A673 (cell line): ENCODE measurements at regions not wholly inside any gene's neighbourhood (a gene's known extent, or its start where the extent isn't known, plus 50 kb on each side); places are given as distances from the start of the nearest gene placed in this dataset.

Experiments
- BruUV-seq: library from RNA; stranded (reverse); fragments of 400-500 nt; replicated peaks from 2 replicates; lab custom pipeline; 2021; lab: Mats Ljungman, UMichigan
- CTCF ChIA-PET: fragments of 300-600 bp; sonication (Branson Sonifier 250); formaldehyde crosslinking; loops from one replicate; lab custom pipeline; 2022; ENCODE audit warnings: antibody characterized with exemption; lab: Charles Lee
- POLR2A ChIA-PET: fragments of 300-600 bp; sonication (Branson Sonifier 250); formaldehyde crosslinking; loops from one replicate; lab custom pipeline; 2022; ENCODE audit warnings: antibody characterized with exemption; ENCODE audit not compliant: low non-redundant PET; lab: Charles Lee
- DNase-seq: peaks from one replicate; pipeline ENCODE4 v3.0.0-alpha.2; 2015; ENCODE audit warnings: low spot score
- H3K27ac ChIP-seq: fragments of 200-600 bp; sonication (generic); 2 replicates; pipeline ENCODE4 v1.5.1; 2016; ENCODE audit warnings: mixed run types, low read depth, mild to moderate bottlenecking, mixed read lengths, antibody characterized with exemption, low read length; ENCODE audit not compliant: poor library complexity, severe bottlenecking
- H3K27me3 ChIP-seq: fragments of 200-600 bp; sonication (generic); replicated peaks from 2 replicates; pipeline ENCODE4 v1.6.1; 2017; ENCODE audit warnings: mixed run types, low read depth, mild to moderate bottlenecking, mixed read lengths, antibody characterized with exemption, low read length; ENCODE audit not compliant: insufficient read depth, poor library complexity
- H3K36me3 ChIP-seq: fragments of 200-600 bp; sonication (generic); 2 replicates; pipeline ENCODE4 v1.6.1; 2016; ENCODE audit warnings: mixed run types, mild to moderate bottlenecking, mixed read lengths, antibody characterized with exemption, low read length; ENCODE audit not compliant: insufficient read depth, poor library complexity, severe bottlenecking
- H3K4me1 ChIP-seq: fragments of 200-600 bp; sonication (generic); 2 replicates; pipeline ENCODE4 v1.6.1; 2017; ENCODE audit warnings: mixed run types, mild to moderate bottlenecking, mixed read lengths, antibody characterized with exemption, low read length; ENCODE audit not compliant: insufficient read depth, poor library complexity, severe bottlenecking
- H3K4me3 ChIP-seq: fragments of 200-600 bp; sonication (generic); 2 replicates; pipeline ENCODE4 v1.5.1; 2016; ENCODE audit warnings: low read depth, mixed run types, mild to moderate bottlenecking, mixed read lengths, low read length; ENCODE audit not compliant: poor library complexity, severe bottlenecking
- H3K9me3 ChIP-seq: fragments of 200-600 bp; sonication (generic); 2 replicates; pipeline ENCODE4 v1.6.1; 2016; ENCODE audit warnings: mixed run types, low read depth, mild to moderate bottlenecking, mixed read lengths, antibody characterized with exemption, low read length; ENCODE audit not compliant: poor library complexity, severe bottlenecking
- CTCF ChIP-seq: fragments of 300-800, 200-600 bp; sonication (generic); conservative IDR thresholded peaks from 2 replicates; pipeline ENCODE4 v1.5.1; 2017; ENCODE audit warnings: low read depth, mild to moderate bottlenecking, antibody characterized with exemption, low read length, moderate library complexity, mixed read lengths
- EZH2 ChIP-seq: fragments of 200-600 bp; sonication (generic); IDR thresholded peaks from 2 replicates; pipeline ENCODE4 v1.6.1; 2017; ENCODE audit warnings: borderline replicate concordance, low read depth, mild to moderate bottlenecking, mixed read lengths, antibody characterized with exemption, low read length; ENCODE audit not compliant: poor library complexity, severe bottlenecking
- intact Hi-C: fragments of 100-400 bp; cut with micrococcal nuclease; formaldehyde crosslinking; loops from one replicate; pipeline ENCODE4 v1.10.0; 2022; ENCODE audit not compliant: unreplicated experiment

- intact Hi-C loops, result no loop called here
- H3K9me3 ChIP-seq, result peaks cover 7% of the 10 kb centered on the region
- no peaks in the 10 kb centered on the region for H3K4me1 ChIP-seq
- DNase-seq, result no peak
- H3K27ac ChIP-seq, result no peak overlapping the region
- no peaks in the 10 kb centered on the region for H3K27me3 ChIP-seq
- H3K36me3 ChIP-seq, result no peaks in the 10 kb centered on the region
- no peak overlapping the region for H3K4me3 ChIP-seq
- BruUV-seq, result no TSS peak
- POLR2A ChIA-PET, result no interaction called here
- CTCF ChIA-PET, result no interaction called here
- TF ChIP-seq EZH2 (no peak), CTCF (no peak)
Measured at GRCh38 chr5:2295476-2295875, 412.8 kb upstream of the IRX4 start.

GRCh38 chr5:2293906-2294305, 411.2 kb upstream of the IRX4 start:
- POLR2A ChIA-PET, result no interaction called here
- no peak for DNase-seq
- H3K27me3 ChIP-seq, result no peaks in the 10 kb centered on the region
- no peaks in the 10 kb centered on the region for H3K36me3 ChIP-seq
- intact Hi-C loops, result no loop called here
- no peak overlapping the region for H3K27ac ChIP-seq
- CTCF ChIA-PET, result no interaction called here
- H3K4me1 ChIP-seq, result no peaks in the 10 kb centered on the region
- TF ChIP-seq EZH2, result no peak
- TF ChIP-seq CTCF, result no peak
- H3K9me3 ChIP-seq, result peaks cover 4% of the 10 kb centered on the region
- no TSS peak for BruUV-seq
- H3K4me3 ChIP-seq, result no peak overlapping the region

GRCh38 chr5:2291146-2291840, 408.6 kb upstream of the IRX4 start:
- H3K27ac ChIP-seq, result no peak overlapping the region
- peaks cover 6% of the 10 kb centered on the region for H3K9me3 ChIP-seq
- no peaks in the 10 kb centered on the region for H3K36me3 ChIP-seq
- no peak overlapping the region for H3K4me3 ChIP-seq
- TF ChIP-seq CTCF (no peak), EZH2 (no peak)
- ChIA-PET POLR2A (no interaction called here), CTCF (no interaction called here)
- no peak for DNase-seq
- no peaks in the 10 kb centered on the region for H3K4me1 ChIP-seq
- H3K27me3 ChIP-seq, result no peaks in the 10 kb centered on the region
- intact Hi-C loops, result no loop called here
- BruUV-seq, result no TSS peak
